ENCODE measurements at regions not wholly inside any gene's neighbourhood (a gene's known extent, or its start where the extent isn't known, plus 50 kb on each side); places are given as distances from the start of the nearest gene placed in this dataset.

GRCh38 chr18:61756244-61756643 is 136.6 kb downstream of the RNF152 start:
- DNase-seq, result no peak

DNA sequence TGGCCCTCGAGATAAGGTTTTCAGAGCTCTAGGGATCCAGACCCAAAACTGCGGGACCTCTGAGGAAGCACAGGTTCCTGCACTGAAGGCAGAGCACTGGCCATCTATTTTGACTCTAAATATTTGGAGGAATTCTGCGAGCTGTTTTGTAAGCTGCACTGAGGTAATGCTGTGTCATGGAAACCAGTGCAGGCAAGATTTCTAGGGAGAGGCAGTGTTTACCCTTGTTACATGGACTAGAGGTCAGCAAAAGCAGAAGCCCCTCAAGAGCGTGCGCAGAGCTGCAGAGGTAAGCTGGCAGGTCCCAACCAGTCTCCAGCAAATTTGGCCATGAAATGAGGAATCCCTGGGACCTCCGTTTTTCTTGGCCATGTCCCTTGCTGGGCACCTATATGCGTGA is 137.3 kb downstream of the RNF152 start:
- DNase-seq, result no peak

DNA sequence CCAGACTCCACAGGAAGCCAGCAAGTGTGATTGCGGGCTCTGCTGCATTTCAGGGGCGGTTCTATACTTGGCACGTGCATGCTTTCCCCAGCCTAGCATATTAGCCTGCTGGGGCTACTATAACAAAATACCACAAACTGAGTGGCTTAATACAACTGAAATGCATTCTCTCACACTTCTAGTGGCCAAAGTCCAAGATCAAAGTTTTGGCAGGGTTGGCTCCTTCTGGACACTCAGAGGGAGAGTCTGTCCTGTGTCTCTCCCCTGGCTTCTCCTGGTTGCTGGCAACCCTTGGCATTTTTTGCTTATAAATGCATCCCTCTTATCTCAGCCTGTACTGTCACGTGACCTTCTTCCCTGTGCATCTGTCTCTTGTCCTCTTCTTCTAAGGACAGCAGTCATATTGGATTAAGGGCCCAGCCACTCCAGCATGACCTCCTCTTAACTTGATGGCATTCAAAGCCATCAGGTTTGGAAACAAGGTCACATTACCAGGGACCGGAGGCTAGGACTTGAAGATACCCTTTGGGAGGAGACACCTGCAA is 138.7 kb downstream of the RNF152 start:
- DNase-seq, result no peak

DNA sequence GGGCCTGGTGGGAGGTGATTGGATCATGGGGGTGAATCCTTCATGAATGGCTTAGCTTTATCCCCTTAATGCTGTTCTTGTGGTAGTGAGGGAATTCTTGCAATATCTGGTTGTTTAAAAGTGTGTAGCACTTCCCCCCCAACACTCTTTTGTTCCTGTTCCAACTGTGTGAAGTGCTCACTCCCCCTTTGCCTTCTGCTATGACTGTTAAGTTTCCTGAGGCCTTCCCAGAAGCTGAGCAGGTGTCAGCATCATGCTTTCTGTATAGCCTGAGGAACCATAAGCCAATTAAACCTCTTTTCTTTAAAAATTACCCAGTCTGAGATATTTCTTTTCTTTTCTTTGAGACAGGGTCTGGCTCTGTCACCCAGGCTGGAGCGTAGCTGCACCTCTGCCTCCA is 139.4 kb downstream of the RNF152 start:
- DNase-seq, result no peak

DNA sequence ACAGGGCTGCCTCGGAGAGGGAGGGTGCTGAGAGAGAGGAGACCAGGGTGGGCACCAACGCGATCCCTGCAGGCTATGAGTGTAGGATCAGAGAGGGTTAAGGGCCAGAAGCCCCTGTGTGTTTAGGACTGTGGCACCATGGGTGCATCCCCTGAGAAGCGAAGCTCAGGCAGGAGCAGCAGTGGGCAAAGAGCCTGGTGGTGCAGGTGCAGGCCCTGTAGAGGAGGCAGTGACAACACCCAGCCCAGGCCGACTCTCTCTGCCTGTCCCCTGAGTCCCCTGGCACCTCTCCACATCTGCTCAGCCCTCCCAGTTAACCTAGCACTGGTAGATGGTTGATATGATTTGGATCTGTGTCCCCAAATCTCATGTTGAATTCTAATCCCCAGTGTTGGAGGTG is 139.8 kb downstream of the RNF152 start:
- DNase-seq, result no peak

GRCh38 chr18:61750840-61751668 is 141.8 kb downstream of the RNF152 start:
- no peak for DNase-seq

DNA sequence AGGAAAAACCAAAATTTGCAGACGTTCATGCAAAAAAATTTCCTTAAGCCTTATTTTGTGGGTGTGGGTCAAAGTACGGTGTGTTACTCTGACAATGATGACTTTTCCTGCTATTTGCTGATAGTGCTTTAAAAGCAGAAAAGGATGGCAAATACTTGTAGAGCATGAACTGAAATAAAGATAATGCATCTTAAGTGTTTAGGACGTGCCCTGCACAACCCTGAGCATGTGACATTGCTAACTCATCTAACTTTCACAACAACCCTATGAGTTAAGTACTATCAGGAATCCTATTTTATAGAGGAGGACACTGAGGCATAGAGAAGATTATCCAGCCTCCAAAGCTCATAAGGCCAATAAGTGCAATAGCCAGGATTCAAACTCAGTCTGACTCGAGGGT is 143.3 kb downstream of the RNF152 start:
- DNase-seq, result no peak

DNA sequence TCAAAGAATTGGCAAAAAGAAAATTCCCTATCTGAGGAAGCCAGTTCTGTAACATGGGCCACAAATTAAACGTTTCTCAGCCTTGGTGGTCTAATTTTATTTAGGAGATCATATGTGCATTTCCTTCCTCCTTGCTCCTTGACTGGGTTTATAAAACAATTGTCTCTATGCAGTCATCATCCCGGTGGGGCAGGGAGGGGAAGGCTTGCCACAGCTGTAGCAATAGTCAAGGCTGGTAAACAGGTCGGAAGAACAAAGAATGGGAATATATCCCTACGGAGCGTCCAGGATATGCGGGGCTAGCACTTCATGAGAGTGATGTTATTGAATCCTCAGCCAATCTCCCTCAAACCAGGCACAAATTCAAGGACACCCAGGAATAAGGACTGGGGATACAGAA is 143.8 kb downstream of the RNF152 start:
- no peak for DNase-seq

GRCh38 chr18:61748004-61748403 is 144.8 kb downstream of the RNF152 start:
- DNase-seq, result no peak

DNA sequence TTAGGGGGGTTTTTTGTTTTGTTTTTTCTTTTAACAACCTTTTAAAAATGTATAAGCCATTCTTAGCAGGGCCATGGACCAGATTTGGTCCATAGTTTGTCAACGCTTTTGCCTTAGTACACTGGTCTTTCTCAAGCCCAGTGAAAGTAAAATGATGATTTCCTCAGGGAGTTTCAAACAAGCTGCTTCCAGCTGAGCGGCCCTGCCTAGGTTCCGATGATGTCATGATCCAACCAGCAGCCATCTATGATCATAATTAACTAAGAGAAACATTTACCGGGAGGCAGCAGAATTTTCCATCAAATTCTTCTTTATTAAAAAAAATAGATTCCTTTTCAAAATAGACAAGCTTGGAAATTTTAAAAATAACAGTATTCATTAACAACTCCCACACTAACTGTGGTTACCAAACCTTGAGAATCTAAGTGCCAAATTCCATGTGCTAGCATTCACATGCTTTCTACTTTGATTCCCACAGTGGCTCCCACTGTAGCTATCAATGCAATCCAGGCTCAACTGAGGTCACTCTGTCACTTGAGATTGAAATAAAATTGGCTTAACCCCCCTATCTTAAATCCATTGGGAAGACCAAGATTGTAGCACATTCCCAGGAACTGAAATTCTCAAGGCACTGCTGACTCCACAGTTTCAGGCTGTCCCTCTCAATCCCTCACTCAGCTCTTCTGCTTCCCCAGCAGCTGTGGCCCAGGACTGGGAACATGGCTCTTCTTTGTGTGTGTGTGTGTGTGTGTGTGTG is 148.9 kb downstream of the RNF152 start:
- DNase-seq, result no peak

DNA sequence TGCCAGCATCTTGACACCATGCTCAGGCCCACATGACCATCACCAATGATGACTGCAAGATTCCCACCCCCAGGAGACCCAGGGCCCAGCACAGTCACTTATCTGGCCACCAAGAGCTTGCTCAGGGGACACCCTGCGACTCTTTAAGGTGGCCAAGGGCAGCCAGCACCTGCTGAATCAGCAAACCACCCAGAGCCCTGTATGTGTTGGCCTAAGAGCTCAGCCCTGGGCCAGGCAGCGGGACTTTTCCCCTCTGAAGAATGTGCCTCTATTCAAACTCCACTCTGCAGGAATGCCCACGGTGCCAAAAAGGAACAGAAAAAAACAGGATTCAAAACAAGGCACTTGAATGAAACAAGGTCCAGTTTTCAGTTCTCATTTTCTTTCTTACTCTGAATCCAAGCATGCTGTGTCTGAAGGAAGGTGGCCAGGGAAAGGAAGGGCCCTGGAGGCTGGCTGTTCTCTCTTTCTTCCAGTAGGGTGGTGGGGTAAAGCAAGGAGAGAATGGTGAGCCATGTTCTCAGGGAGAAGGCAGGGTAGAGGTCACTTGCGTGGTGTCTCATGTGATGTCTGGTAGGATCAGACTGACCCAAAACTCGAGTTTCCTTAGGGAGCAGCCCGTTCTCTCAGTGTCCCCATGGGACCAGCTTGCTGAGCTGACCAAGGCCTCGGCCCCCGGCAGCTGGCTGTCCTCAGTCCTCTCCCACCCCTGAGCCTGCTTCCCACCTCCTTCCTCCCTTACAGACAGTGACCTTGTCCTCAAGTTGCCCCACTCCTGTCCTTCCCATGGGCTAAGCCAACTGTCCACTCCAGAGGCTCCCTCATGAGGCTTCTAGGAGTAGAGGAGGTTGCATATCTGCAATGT is 150.0 kb downstream of the RNF152 start:
- DNase-seq, result no peak

DNA sequence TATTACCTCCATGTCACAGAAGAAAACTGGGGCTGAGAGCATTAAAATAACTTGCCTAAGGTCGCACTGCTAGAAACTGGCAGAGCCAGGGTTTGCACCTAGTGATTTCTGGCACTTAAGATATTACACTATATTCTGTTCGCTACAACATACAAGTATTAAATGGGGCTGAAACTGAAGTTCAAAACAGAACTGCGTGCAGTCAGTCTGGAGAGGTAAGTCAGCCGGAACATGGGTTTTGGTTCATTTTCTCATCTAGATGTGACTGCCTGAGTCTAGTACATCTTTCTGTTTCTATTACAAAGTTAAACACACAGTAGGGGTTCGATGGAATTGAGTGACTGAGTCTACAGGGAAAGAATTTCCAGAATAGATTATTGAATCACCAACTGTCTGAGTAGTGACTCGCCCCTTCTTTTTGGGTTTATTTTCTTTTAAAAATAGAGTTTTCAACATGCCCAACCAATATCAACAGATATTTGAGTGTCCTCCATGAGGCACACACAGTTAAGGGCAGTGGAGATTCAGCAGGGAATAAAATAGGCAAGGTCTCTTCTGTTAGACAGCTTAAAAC is 150.8 kb downstream of the RNF152 start:
- no peak for DNase-seq

- no peak for DNase-seq
Observed at GRCh38 chr18:61738488-61738887, 154.3 kb downstream of the RNF152 start.

GRCh38 chr18:61738042-61738441 is 154.8 kb downstream of the RNF152 start:
- no peak for DNase-seq

DNA sequence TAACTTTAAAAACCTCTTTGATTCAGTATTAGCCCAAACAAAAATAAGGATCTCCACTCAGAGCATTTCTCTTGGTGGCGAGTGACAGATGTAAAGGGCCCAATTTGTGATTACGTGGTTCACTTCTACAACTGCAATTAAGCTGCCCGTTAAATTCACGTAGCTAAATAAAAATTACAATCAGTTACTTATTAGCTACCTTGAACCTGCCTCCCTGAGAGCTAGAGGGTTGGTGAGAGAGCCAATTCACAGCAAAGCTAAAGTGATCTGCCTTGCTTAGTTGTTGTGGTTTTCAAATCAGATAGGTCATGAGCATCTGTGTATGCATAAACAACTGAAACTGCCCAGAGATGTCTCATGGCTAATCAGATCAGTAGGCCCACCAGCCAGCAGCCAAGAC is 156.7 kb downstream of the RNF152 start:
- no peak for DNase-seq

DNA sequence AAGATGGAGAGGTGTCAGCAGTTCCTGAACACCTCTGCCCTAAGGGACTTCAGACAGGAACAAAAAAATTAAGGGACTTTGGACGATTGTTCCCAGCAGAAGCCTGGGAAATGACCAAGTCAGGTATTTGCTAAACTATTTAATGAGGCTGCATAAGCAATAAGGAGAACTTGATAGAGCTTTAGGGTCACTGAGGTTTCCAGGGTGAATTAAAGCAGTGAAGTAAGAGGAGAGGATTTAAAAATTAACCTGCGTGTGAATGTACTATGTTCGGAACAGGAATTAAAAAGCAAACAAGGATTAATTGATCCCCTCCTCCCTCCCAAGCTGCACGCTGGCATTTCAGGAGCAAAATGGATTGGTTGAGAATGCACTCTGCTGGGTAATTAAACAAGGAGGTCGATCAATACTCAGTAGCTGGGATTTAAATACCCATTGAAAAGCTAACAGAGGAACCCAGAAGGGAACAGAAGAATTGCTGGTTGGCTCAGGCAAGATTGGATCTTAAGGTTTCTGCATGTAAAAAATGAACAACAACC is 157.2 kb downstream of the RNF152 start:
- no peak for DNase-seq

GRCh38 chr18:61734396-61734795 is 158.4 kb downstream of the RNF152 start:
- no peak for DNase-seq

DNA sequence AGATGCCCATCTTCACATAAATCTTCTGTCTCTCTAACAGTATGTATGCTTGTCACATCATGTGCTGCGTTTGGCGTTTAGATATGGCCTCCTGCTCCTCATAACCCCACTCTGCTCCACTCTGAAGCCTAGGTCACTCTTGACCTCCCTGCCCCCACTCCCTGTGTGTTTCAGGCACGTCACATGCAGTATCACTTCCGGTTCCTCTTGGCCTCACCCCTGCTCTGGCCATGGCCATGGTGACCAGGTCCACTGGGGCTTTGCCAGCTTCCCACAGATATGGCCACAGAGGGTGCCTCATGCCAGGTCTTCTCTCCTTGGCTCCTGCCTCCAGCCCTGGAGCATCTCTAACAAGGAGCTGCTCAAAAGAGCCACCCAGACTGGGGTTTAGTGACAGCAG is 160.0 kb downstream of the RNF152 start:
- DNase-seq, result no peak

GRCh38 chr18:61731693-61732376 is 161.0 kb downstream of the RNF152 start:
- no peak for DNase-seq

DNA sequence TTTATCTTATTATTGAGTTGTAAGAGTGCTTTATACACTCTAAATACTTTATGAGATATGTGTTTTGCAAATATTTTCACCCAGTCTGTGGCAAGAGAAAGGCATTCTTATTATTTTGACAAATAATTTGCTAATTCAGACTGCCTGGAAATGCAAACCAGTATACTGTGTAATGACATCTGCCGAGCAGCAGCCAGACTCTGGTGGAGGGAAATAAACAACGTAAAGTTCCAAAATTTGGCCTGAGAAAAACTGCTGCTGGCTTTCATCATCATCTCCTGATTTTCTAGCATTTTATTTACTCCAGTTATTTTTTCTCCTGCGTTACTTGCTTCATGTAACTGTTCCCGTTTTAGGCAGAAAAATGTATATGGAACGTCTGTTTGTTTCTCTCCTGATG is 161.6 kb downstream of the RNF152 start:
- DNase-seq, result no peak

DNA sequence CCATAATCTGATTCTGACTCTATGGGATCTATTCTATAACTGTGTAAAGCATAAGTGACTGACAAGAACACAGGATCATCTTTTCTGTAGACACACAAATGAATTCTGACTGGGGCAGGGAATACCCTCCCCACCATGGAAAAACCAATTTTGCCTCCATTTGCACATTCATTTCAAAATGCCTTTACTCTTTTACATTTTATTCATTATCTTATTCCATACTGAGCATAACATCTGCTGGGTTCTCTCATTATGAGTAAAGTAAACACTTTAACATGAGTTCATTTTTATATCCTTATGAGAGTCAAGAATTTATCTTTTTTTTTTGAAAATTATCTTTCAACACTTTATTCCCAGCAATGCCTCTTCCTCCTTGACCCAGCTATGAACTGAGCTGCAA is 163.5 kb downstream of the RNF152 start:
- DNase-seq, result no peak

Measured in activated T-cell treated with anti-CD3 and anti-CD28 coated beads, Interleukin-2, amount 50 U/mL, for 1 hour (primary cell).